Prostate gland (tissue), 2 donors: ENCODE measurements at regions not wholly inside any gene's neighbourhood (a gene's known extent, or its start where the extent isn't known, plus 50 kb on each side); places are given as distances from the start of the nearest gene placed in this dataset.

ENCODE experiments used
- DNase-seq: peaks from one replicate; pipeline ENCODE4 v3.0.0-alpha.2; 2019; ENCODE audit warnings: low spot score
- H3K27ac ChIP-seq, 2 donors: fragments of 200-600 bp; sonication (generic); 2 replicates each; pipeline ENCODE4 v1.5.1; 2017 to 2019
- H3K27me3 ChIP-seq: fragments of 200-600 bp; sonication (generic); replicated peaks from 2 replicates; pipeline ENCODE4 v1.5.1; 2019; ENCODE audit not compliant: insufficient read depth
- H3K36me3 ChIP-seq, 2 donors: fragments of 200-600 bp; sonication (generic); 1 replicate in 1 of 2; 2 replicates in 1 of 2; pipeline versions ENCODE4 v1.5.1 to v1.8.1; 2017 to 2019
- H3K4me1 ChIP-seq: fragments of 200-600 bp; sonication (generic); replicated peaks from 2 replicates; pipeline ENCODE4 v1.5.1; 2019
- H3K4me3 ChIP-seq, 2 donors: fragments of 200-600 bp; sonication (generic); 2 replicates each; pipeline ENCODE4 v1.5.1; 2017 to 2019
- H3K9me3 ChIP-seq: fragments of 200-600 bp; sonication (generic); 2 replicates; pipeline ENCODE4 v1.5.1; 2017
- POLR2A ChIP-seq: fragments of 450-650 bp; IDR thresholded peaks from one replicate; pipeline ENCODE4 v1.6.1; 2016; ENCODE audit warnings: antibody characterized with exemption, mild to moderate bottlenecking
- POLR2AphosphoS5 ChIP-seq: sonication (generic); formaldehyde crosslinking; IDR thresholded peaks from one replicate; pipeline ENCODE4 v1.6.1; 2017; ENCODE audit warnings: antibody characterized with exemption
- WGBS: methylation state at CpG from one replicate; pipeline ENCODE4 v1.1.5; 2018; 5-methylcytosine and 5-hydroxymethylcytosine counted together
- intact Hi-C: fragments of 100-400 bp; cut with DNase I; formaldehyde crosslinking; loops from one replicate; pipeline ENCODE4 v1.14.2; 2022
- TF ChIP-seq, protein P1 (sequence below), 4 experiments: fragments of 200-600 bp in 2 of 4; fragments of 450-650 bp in 2 of 4; sonication (generic) in 2 of 4; IDR thresholded peaks; 1 replicate in 3 of 4; 2 replicates in 1 of 4; pipeline ENCODE4 v1.5.1; 2016 to 2019; ENCODE audit warnings: antibody characterized with exemption in 4 of 4, mild to moderate bottlenecking in 2 of 4, moderate library complexity in 2 of 4

DNA sequence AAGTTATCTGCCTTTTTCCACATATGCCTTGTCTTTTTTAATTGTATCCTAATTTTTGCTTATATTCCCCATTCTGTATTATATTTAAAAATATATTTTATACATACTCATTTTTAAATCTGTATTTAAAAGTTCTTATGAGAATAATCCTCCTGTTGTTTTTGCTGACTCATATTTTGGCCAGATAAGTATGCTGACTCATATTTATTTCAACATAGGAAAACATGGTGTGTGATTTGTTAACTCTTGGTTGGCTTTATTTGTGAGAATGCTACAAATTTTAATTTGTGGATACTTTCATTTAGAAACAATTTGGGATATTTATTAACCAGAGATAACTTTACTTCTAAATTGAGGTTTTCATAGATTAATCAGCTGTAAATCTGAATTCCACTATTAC is 587.7 kb downstream of the CPS1 start:
- TF ChIP-seq POLR2AphosphoS5, result no peak
- TF ChIP-seq, protein P1, sequence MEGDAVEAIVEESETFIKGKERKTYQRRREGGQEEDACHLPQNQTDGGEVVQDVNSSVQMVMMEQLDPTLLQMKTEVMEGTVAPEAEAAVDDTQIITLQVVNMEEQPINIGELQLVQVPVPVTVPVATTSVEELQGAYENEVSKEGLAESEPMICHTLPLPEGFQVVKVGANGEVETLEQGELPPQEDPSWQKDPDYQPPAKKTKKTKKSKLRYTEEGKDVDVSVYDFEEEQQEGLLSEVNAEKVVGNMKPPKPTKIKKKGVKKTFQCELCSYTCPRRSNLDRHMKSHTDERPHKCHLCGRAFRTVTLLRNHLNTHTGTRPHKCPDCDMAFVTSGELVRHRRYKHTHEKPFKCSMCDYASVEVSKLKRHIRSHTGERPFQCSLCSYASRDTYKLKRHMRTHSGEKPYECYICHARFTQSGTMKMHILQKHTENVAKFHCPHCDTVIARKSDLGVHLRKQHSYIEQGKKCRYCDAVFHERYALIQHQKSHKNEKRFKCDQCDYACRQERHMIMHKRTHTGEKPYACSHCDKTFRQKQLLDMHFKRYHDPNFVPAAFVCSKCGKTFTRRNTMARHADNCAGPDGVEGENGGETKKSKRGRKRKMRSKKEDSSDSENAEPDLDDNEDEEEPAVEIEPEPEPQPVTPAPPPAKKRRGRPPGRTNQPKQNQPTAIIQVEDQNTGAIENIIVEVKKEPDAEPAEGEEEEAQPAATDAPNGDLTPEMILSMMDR (IDR thresholded peaks at IDR 0.05), result no peak
- no peak for TF ChIP-seq POLR2A
- H3K27ac ChIP-seq, result no peak overlapping the region
- intact Hi-C loops, result no loop called here
- no peaks in the 10 kb centered on the region for H3K36me3 ChIP-seq
- no peak overlapping the region for H3K4me3 ChIP-seq
- H3K4me1 ChIP-seq, result no peaks in the 10 kb centered on the region
- H3K9me3 ChIP-seq, result no peaks in the 10 kb centered on the region
- DNase-seq, result no peak
- no peaks in the 10 kb centered on the region for H3K27me3 ChIP-seq

DNA sequence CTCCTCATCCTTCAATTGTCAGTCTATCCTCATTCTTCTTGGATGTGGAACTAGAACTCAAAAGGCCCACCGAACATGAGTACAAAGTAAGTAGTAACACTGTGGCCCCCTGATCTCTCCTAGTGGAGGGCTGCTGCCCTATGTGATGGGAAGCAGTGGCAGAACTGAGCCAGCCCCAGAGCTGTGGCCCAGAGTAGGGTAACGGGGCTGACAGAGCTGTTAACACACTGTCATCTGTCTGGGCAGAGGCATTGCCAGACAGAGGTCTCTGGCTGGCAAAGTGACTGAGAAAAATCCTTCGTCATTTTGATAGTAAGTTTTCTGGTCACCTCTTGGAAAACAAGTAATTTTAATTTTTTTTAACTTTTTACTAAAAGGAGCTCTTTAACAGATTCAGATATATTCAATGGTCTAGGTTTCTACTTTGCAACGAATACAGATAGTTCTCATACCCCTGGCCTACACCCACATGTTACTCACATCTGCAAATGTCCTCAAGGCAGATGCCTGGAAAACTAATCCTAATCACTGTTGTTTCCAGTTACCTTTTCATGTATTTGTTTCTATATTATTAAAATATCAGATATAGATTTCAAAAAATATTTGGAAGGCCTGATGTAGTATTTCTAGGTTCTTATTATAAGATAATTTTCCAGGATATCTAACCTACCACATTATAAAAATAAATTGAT is 588.7 kb downstream of the CPS1 start:
- no peak overlapping the region for H3K4me3 ChIP-seq
- no peak for DNase-seq
- intact Hi-C loops, result no loop called here
- no peaks in the 10 kb centered on the region for H3K4me1 ChIP-seq
- 82% methylated on average over 4 of the region's 4 CpGs for WGBS
- H3K27ac ChIP-seq, result no peak overlapping the region
- H3K36me3 ChIP-seq, result no peaks in the 10 kb centered on the region
- no peaks in the 10 kb centered on the region for H3K9me3 ChIP-seq
- TF ChIP-seq POLR2A, result no peak
- TF ChIP-seq, protein P1 (IDR thresholded peaks at IDR 0.05), result no peak
- TF ChIP-seq POLR2AphosphoS5, result no peak
- H3K27me3 ChIP-seq, result no peaks in the 10 kb centered on the region

DNA sequence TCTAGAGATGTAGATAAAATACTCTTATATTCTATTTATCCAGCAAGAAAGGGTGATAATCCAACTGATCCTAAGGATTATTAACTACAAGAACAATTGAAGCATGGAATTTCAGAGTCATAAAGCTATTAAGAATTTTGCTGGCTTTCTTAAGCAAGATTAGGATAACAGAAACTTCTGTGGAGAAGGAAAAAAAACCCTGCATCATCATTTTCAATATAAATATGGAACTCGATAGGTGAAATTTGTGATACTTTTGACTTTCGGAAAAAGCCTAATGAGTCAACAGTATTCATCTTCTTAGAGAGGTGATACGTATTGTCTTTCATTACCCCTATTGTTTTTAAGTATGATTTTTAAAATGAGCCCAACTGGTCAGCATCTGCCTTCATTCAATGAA is 593.3 kb downstream of the CPS1 start:
- H3K4me3 ChIP-seq, result no peak overlapping the region
- H3K4me1 ChIP-seq, result no peaks in the 10 kb centered on the region
- intact Hi-C loops, result no loop called here
- H3K36me3 ChIP-seq, result no peaks in the 10 kb centered on the region
- no peaks in the 10 kb centered on the region for H3K27me3 ChIP-seq
- no peak for DNase-seq
- no peaks in the 10 kb centered on the region for H3K9me3 ChIP-seq
- no peak overlapping the region for H3K27ac ChIP-seq
- TF ChIP-seq POLR2AphosphoS5 (no peak), POLR2A (no peak)
- TF ChIP-seq, protein P1 (IDR thresholded peaks at IDR 0.05), result no peak
- WGBS, result 97% methylated on average over 3 of the region's 3 CpGs

DNA sequence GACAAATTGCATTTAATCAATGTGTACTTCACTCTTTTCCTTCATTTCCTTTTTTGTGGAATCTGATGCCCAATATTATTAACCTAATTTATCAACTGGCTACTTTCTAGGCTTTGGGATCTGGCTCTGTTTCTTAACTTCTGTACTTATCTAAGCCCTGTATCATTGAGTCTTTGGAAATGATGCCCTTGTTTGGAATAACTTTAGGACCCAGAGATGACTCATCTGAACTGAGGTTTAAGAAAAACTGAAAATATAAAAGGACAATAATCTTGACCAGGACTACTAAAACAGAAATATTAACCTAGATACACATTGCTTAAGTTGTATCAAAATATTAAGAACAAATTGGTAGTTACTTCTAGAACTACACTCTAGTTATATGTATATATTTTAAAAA is 600.8 kb downstream of the CPS1 start:
- H3K9me3 ChIP-seq, result no peaks in the 10 kb centered on the region
- H3K4me3 ChIP-seq, result no peak overlapping the region
- H3K36me3 ChIP-seq, result no peaks in the 10 kb centered on the region
- no peaks in the 10 kb centered on the region for H3K4me1 ChIP-seq
- intact Hi-C loops, result loop anchor here (5.0 kb wide), 1 partner anchor 70 kb away; no protein-coding TSS in a partner anchor
- DNase-seq, result no peak
- TF ChIP-seq POLR2A (no peak), POLR2AphosphoS5 (no peak)
- TF ChIP-seq, protein P1 (IDR thresholded peaks at IDR 0.05), result no peak
- no peak overlapping the region for H3K27ac ChIP-seq
- no peaks in the 10 kb centered on the region for H3K27me3 ChIP-seq

DNA sequence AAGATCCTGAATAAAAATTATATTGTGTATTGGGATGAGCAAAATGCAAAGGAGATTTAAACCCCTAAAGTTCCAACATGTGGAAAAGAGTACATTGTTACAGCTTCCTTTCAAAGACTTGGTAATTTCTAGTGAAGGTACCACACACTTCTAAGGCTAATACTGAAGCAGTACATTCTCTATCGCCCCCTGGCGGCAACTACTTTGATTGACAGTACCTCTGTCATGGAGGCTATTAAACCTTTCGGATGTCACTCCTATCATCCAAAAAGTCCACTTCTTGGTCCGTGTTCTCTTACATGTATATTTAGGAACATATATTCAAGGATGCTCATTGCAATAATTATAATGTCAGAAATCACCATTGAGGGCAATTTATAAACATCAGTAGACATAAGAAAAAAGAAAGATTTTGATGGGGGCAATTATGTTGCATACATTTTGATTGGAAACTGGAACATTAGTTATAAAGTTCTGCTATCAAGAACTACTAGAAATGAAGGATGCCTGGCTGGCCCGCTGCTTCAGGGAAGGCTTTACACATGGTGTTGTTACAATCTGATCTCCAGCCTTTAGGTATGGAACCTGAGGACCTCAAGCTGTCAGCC is 601.6 kb downstream of the CPS1 start:
- H3K27ac ChIP-seq, result no peak overlapping the region
- H3K27me3 ChIP-seq, result no peaks in the 10 kb centered on the region
- intact Hi-C loops, result loop anchor here (5.0 kb wide), 1 partner anchor 71 kb away; no protein-coding TSS in a partner anchor
- TF ChIP-seq, protein P1 (IDR thresholded peaks at IDR 0.05), result peak; percentile 61 to 82 (median 68)
- TF ChIP-seq POLR2AphosphoS5 (no peak), POLR2A (no peak)
- WGBS, result 24% methylated on average over 5 of the region's 5 CpGs
- H3K4me1 ChIP-seq, result no peaks in the 10 kb centered on the region
- H3K9me3 ChIP-seq, result no peaks in the 10 kb centered on the region
- H3K4me3 ChIP-seq, result no peak overlapping the region
- DNase-seq, result peak; percentile 58
- no peaks in the 10 kb centered on the region for H3K36me3 ChIP-seq
